ENCODE measurements at regions not wholly inside any gene's neighbourhood (a gene's known extent, or its start where the extent isn't known, plus 50 kb on each side); places are given as distances from the start of the nearest gene placed in this dataset.
"Not testable (repeated sequence)": the region's sequence is repeated elsewhere in the genome, so short reads cannot be mapped to it uniquely, and the experiment has no call there.

DNA sequence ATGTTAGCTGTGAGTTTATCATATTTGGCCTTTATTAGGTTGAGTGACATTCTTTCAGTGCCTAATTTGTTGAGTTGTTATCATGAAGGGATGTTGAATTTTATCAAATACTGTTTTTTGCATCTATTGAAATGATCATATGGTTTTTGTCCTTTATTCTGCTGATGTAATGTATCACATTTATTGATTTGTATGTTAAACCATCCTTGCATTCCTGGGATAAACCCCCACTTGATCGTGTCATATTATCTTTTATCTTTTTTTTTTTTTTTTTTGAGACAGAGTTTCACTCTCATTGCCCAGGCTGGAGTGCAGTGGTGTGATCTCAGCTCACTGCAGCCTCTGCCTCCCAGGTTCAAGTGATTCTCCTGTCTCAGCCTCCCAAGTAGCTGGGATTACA lies 51.9 kb upstream of the MFGE8 start:
- DNase-seq (ENCODE audit: low read depth in 3 of 3, low spot score in 1 of 3): not testable (repeated sequence)

- DNase-seq (ENCODE audit: low read depth in 3 of 3, low spot score in 1 of 3): no peak
Measured at GRCh38 chr15:88970232-88970631, 57.1 kb upstream of the MFGE8 start.

- no peak for DNase-seq (ENCODE audit: low read depth in 3 of 3, low spot score in 1 of 3)
Measured at GRCh38 chr15:88974392-88974791, 61.2 kb upstream of the MFGE8 start.

DNA sequence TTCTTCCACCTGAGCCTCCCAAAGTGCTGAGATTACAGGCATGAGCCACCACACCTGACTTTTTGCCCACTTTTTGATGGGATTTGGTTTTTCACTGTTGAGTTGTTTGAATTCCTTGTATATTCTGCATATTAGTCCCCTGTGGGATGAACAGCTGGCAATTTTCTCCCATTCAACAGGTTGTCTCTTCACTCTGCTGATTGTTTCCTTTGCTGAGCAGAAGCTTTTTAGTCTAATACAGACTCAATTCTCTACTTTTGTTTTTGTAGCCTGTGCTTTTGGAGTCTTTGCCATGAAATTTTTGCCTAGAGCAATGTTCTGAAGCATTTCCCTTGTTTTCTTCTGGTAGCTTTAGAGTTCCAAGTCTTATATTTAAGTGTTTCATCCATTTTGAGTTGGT lies 62.7 kb upstream of the MFGE8 start:
- no peak for DNase-seq (ENCODE audit: low read depth in 3 of 3, low spot score in 1 of 3)

DNA sequence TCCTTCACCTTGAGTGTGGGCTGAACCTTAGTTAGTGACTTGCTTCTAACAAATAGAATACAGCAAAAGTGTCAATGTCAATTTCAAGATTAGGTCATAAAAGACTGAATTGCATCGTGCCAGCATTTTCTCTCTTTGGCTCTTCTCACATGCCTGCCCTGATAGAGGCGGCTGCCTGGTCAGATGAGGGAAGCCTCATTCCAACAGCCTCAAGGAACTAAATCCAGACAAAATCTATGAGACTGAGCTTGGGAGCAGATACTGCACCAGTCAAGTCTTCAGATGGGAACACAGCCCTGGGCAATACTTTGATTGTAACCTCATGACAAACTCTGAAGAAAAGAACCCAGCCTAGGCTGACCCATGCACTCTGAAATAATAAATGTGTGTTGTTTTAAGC lies 63.5 kb upstream of the MFGE8 start:
- no peak for DNase-seq (ENCODE audit: low read depth in 3 of 3, low spot score in 1 of 3)

DNA sequence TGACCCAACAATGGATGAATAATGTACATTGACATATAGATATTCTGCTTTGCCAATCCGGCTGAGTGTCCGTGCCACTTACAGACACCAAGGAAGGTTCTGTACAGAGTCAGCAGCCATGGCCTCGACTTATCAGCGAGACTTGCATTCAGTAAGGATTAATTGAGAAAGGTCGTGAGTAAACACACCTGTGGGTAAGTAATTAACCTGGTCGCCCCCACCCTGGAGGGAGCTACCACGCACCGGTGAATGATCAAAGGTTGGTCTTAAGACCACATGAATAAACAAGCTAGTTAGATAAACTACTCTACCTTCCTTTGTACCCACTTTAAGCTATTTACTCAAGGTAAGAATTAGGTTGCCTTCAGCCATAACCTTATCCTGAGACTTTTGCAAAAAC lies 66.5 kb upstream of the MFGE8 start:
- no peak for DNase-seq (ENCODE audit: low read depth in 3 of 3, low spot score in 1 of 3)

DNA sequence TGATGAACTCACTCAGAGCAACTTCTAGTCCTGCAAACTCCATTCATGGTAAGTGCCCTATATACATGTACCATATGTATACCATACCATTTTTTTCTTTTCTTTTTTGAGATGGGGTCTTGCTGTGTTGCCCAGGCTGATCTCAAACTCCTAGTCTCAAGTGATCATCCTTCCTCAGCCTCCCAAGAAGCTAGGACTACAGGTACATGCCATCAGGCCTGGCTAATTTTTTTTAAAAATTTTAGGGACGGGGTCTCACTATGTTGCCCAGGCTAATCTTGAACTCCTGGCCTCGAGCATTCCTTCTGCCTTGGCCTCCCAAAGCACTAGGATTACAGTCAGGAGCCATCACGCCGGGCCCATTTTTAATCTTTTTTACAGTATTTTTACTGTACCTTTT lies 67.3 kb upstream of the MFGE8 start:
- no peak for DNase-seq (ENCODE audit: low read depth in 3 of 3, low spot score in 1 of 3)

- DNase-seq (ENCODE audit: low read depth in 3 of 3, low spot score in 1 of 3): no peak
Measured at GRCh38 chr15:88981244-88982215, 68.4 kb upstream of the MFGE8 start.

DNA sequence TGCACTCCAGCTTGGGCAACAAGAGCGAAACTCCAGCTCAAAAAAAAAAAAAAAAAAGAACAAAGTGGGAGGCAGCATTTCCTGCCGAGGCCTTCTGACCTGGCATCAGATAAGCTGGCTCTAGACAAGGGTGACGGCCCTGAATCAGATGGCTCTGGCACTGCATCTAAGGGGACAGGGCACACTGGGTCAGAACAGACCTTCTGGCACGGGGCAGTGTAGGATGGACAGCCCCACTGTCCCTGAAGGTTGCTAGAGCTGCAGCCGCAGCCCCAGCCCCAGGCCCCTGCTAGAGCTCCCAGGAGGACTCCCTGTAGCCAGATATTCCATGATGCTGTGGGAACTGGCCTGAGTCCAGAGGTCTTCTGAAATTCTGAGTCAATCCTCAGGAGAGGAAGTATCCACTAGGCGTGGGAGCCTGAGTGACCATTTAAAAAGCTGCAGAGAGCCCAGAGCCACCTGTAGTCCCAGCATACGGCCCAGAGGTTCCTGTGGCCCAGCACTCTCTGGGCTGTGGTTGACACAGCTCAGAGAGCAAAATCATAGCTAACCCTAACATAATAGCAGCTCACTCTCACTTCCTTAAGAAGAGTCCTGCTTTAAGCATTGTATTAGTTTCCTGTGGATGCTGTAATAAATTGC lies 69.2 kb upstream of the MFGE8 start:
- DNase-seq (ENCODE audit: low read depth in 3 of 3, low spot score in 1 of 3): no peak

DNA sequence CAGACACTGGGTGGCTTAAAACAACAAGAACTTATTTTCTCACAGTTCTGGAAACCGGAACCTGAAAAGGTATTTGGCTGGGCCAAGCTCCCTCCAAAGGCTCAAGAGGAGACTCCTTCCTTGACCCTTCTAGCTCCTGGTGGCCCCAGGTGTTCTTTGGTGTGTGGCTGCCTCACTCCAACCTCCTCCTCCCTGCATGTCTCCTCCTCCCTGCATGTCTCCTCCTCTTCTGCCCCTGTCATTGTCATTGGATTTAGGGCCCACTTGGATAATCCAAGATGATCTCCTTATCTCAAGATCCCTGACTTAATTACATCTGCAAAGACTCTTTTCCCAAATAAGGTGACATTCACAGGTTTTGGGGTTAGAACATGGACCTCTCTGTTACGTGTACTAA lies 69.8 kb upstream of the MFGE8 start:
- DNase-seq (ENCODE audit: low read depth in 3 of 3, low spot score in 1 of 3): no peak

DNA sequence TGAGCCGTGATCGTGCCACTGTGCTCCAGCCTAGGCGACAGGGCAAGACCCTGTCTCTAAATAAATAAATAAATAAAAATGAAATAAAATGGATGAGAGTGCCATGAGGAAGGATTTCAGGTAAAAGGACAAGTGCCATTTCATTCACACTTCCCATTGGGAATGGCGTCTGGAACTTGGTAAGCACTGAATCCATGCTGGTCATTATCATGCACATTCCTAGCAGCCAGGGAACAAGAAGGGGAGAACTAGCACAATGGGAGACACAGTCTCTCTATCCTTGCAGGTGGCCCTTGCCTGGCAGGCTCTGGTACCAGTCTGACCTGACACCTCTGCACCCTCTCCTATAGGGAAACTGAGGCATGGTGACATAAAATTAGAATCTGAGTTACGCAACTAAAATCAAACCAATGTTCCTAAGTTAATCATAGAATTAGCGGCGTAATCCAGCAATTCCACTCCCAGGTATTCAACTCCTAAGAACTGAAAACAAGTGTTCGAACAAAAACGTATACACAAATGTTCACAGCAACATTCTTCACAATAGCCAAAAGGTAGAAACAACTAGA lies 70.8 kb upstream of the MFGE8 start:
- no peak for DNase-seq (ENCODE audit: low read depth in 3 of 3, low spot score in 1 of 3)

DNA sequence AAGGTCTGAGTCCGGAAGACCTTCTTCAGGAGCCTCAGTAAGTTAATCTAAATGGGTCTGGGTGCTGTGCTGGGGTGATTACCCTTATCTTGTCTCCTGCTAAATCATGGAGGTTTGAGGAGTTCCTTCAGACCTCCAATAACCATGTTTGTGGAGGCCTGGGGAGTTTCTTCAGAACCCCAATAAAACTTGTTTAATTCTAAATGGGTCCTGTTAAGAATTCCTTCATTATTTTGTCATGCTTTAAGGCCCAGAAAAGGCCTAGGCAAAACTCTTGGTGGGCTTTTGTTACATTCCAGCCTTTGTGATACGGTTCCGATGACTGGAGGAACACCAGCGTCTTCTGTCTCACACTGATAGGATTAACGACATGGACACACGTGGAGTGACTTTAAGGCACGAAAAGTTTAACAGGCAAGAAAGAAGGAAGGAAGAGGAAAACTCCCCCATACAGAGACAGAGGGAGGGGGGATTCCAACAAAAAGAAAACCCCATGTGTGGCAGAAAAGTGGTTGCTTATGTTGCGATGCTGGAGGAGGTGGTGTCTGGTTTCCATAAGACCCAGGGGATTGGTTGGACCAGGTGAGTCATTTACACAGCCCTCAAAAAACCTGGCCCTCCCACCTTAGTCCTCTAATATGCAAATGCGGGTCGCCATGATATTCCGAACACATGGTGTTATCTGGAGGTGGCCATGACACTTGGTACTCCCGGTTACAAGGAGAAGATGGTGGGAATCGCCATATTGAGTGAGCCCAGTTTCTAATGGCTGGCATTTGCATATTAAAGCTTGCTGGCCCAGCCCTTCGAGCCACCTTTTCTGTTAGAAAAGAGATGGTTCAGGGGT lies 72.6 kb upstream of the MFGE8 start:
- no peak for DNase-seq (ENCODE audit: low read depth in 3 of 3, low spot score in 1 of 3)

GRCh38 chr15:88986949-88987590 lies 73.9 kb upstream of the MFGE8 start:
- no peak for DNase-seq (ENCODE audit: low read depth in 3 of 3, low spot score in 1 of 3)

GRCh38 chr15:88987591-88987933 lies 74.4 kb upstream of the MFGE8 start:
- no peak for DNase-seq (ENCODE audit: low read depth in 3 of 3, low spot score in 1 of 3)

- DNase-seq (ENCODE audit: low read depth in 3 of 3, low spot score in 1 of 3): no peak
Measured at GRCh38 chr15:88987934-88988671, 74.9 kb upstream of the MFGE8 start.

DNA sequence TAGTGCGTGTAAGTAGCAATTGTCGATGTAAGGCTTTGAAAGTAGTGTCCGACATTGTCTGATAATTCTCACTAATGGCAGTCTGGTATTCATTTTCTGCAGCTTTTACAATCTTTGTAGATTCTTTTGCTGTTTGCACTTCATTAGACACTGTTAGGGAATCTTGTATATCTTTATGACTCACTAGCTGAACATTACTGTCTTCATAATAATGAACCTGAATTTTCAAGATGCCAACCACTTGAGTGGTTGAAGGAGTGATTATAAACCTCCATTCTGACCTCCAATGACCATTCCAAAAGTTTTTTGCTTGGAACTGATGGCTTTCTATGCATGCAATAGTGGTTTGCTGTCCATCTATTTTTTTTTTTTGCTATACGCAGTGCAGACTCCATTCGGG lies 76.4 kb upstream of the MFGE8 start:
- DNase-seq (ENCODE audit: low read depth in 3 of 3, low spot score in 1 of 3): no peak

DNA sequence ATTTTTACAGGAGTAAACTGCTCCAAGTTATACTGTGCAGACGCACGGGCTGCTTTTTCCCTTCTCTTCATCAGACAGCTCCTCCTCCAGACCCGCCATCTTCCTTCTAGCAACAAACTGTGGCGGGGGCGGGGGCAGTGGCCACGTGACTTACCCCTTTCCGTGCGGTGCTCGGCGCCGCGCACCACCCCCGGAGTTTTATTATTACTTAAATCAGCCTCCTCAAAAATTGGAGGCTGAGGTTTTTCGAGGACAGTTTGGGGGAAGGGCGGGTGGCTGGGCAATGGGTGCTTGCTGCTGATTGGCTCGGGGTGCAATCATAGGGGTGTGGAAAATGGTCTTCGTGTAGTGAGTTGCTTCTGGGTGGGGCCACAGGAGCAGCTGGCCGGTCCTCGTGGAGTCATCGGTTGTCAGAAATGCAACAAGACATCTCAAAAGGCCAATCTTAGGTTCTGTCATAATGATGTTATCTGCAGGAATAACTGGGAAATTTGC lies 77.1 kb upstream of the MFGE8 start:
- no peak for DNase-seq (ENCODE audit: low read depth in 3 of 3, low spot score in 1 of 3)

DNA sequence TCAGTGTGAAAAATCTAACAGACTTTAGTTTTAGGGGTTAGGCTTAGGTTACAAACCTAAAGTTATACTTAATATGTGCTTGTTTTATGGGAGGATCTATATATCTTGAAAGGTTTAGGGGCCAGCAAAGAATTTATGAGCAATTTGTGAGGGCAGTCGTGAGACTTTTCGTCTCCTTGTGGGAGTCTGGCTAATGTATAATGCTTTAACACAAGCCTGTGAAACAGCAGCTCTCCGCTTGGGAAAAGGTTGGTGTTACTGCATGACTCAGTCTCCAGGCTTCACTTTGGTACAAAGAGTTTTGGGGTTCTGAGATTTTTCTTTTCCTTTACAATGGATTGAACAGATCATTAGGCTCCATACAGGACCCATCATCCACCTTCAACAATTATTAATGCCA lies 79.0 kb upstream of the MFGE8 start:
- no peak for DNase-seq (ENCODE audit: low read depth in 3 of 3, low spot score in 1 of 3)

GRCh38 chr15:88992912-88993376 lies 79.8 kb upstream of the MFGE8 start:
- DNase-seq (ENCODE audit: low read depth in 3 of 3, low spot score in 1 of 3): no peak

GRCh38 chr15:88993662-88994061 lies 80.5 kb upstream of the MFGE8 start:
- DNase-seq (ENCODE audit: low read depth in 3 of 3, low spot score in 1 of 3): no peak

All from stimulated activated CD4-positive, alpha-beta T cell treated with anti-CD3 and anti-CD28 coated beads, TNF-alpha, amount 100 ng/mL, for 1 hour (primary cell).